ENCODE measurements at regions not wholly inside any gene's neighbourhood (a gene's known extent, or its start where the extent isn't known, plus 50 kb on each side); places are given as distances from the start of the nearest gene placed in this dataset.

GRCh38 chr5:128591598-128592455 lies 53.8 kb upstream of the FBN2 start:
- no peak for DNase-seq (ENCODE audit: low read depth)

GRCh38 chr5:128596071-128596470 lies 58.0 kb upstream of the FBN2 start:
- no peak for DNase-seq (ENCODE audit: low read depth)

GRCh38 chr5:128597156-128597555 lies 59.1 kb upstream of the FBN2 start:
- DNase-seq (ENCODE audit: low read depth) = no peak

- peak; percentile 28 for DNase-seq (ENCODE audit: low read depth)
Observed at GRCh38 chr5:128613128-128613527, 75.1 kb upstream of the FBN2 start.

- peak; percentile 18 for DNase-seq (ENCODE audit: low read depth)
Observed at GRCh38 chr5:128613766-128614165, 75.7 kb upstream of the FBN2 start.

GRCh38 chr5:128615578-128615977 lies 77.5 kb upstream of the FBN2 start:
- DNase-seq (ENCODE audit: low read depth) = no peak

- DNase-seq (ENCODE audit: low read depth) = no peak
Observed at GRCh38 chr5:128626536-128627090, 88.6 kb upstream of the FBN2 start.

- DNase-seq (ENCODE audit: low read depth) = no peak
Observed at GRCh38 chr5:128627939-128628338, 89.9 kb upstream of the FBN2 start.

- DNase-seq (ENCODE audit: low read depth) = peak; percentile 44
Observed at GRCh38 chr5:128629157-128629556, 91.1 kb upstream of the FBN2 start.

- no peak for DNase-seq (ENCODE audit: low read depth)
Observed at GRCh38 chr5:128630121-128630520, 92.1 kb upstream of the FBN2 start.

- DNase-seq (ENCODE audit: low read depth) = no peak
Observed at GRCh38 chr5:128631771-128632170, 93.7 kb upstream of the FBN2 start.

- DNase-seq (ENCODE audit: low read depth) = peak; percentile 80
Observed at GRCh38 chr5:128632264-128632663, 94.2 kb upstream of the FBN2 start.

- peak; percentile 32 for DNase-seq (ENCODE audit: low read depth)
Observed at GRCh38 chr5:128633901-128634300, 95.9 kb upstream of the FBN2 start.

- no peak for DNase-seq (ENCODE audit: low read depth)
Observed at GRCh38 chr5:128635379-128635778, 97.3 kb upstream of the FBN2 start.

GRCh38 chr5:128636361-128636760 lies 98.3 kb upstream of the FBN2 start:
- no peak for DNase-seq (ENCODE audit: low read depth)

GRCh38 chr5:128637031-128637430 lies 99.0 kb upstream of the FBN2 start:
- DNase-seq (ENCODE audit: low read depth) = peak; percentile 58

GRCh38 chr5:128641861-128642260 lies 103.8 kb upstream of the FBN2 start:
- DNase-seq (ENCODE audit: low read depth) = no peak

- DNase-seq (ENCODE audit: low read depth) = peak; percentile 92
Observed at GRCh38 chr5:128644863-128645262, 106.8 kb upstream of the FBN2 start.

- no peak for DNase-seq (ENCODE audit: low read depth)
Observed at GRCh38 chr5:128645581-128645980, 107.5 kb upstream of the FBN2 start.

GRCh38 chr5:128646176-128646575 lies 108.1 kb upstream of the FBN2 start:
- DNase-seq (ENCODE audit: low read depth) = no peak

- peak; percentile 72 for DNase-seq (ENCODE audit: low read depth)
Observed at GRCh38 chr5:128649192-128649591, 111.1 kb upstream of the FBN2 start.

- DNase-seq (ENCODE audit: low read depth) = no peak
Observed at GRCh38 chr5:128662997-128663396, 125.0 kb upstream of the FBN2 start.

- DNase-seq (ENCODE audit: low read depth) = peak; percentile 40
Observed at GRCh38 chr5:128665747-128666355, 127.8 kb upstream of the FBN2 start.
